HG02678 (cell line): ENCODE measurements at regions not wholly inside any gene's neighbourhood (a gene's known extent, or its start where the extent isn't known, plus 50 kb on each side); places are given as distances from the start of the nearest gene placed in this dataset.
A peak's percentile ranks its signal among the peaks of the same experiment; 100 is the strongest.

ENCODE experiments used
- ATAC-seq: cut with Tn5 transposase; IDR thresholded peaks from one replicate; pipeline ENCODE4 v1.9.1; 2021; ENCODE audit warnings: mild to moderate bottlenecking, moderate library complexity; ENCODE audit not compliant: unreplicated experiment

DNA sequence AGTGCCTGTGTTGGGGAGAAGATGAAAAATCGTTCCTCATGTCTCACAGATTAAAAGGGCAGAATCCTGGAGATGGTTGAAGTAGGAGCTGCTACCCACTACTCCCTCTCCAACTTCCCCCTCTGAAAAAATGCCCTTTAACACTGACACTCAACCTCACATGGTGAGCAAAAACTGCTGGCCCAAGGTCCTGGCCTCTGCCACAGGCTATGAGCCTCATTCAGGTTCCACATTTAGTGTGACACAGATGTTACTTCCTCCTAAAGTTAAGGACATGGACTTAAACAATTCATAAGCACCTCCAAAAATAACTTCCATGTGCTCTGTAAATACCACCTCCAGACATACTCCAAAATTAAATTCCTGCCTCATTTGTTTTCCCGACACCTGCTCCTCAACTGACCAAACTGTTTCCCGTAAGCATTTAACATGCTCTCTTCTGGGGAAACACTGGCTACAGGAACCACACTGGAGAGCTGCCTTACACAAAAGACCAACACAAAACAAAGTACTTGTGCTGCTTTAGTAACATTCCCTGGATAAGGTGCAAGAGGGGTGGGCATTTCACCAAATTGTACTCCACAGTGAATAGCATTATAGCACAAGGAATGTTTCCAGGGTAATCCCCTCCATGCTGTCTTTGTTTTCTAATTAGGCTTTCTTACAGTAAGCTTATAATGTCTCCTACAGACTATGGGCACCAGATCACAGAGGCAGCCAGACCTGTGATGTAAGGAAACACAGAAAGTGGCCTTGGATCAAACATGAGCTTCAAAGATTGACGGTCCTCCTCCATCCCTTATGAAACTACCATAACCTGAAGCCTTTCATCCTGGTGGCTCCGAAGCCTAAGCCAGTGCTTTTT lies 57.0 kb downstream of the PHLDA1 start:
- ATAC-seq, result no peak

- ATAC-seq, result no peak
Measured at GRCh38 chr12:75971253-75971652, 60.3 kb downstream of the PHLDA1 start.

DNA sequence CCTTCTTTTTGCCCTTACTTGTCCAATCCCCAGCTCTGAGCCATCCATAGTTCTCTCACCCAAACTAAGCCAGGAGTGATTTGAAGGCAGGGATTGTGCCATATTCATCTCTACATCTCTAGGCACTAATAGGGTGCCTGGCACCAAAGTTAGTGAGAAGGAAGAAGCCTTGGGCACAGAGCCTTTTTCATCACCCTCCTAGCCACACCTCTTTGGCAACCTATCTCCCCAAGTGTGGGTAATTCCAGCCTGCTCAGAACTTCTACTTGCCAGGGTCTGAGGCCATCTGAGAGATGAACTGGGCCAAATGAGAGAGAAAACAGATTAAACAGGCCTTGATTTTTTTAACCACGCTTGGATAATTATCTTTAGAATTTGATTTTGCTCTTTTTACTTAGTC lies 61.3 kb downstream of the PHLDA1 start:
- ATAC-seq, result no peak

DNA sequence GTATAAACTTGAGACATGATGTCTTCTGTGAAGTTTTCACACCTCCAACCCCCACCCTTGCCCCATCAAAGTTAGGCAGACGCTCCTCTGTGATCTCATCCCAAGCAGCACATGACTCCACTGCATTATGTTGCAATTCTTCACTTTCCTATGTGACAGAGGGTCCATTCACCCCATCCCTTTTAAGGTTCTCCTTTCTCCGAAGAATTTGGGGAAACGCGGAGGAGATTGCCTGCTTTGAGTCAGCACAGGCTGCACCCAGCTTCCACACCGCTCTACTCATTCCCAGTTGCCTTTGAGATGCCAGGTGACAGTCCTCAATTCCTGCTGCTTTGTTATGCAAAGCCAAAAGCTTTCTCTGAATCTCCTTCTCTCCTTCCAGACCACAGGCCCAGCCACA lies 61.8 kb downstream of the PHLDA1 start:
- no peak for ATAC-seq

DNA sequence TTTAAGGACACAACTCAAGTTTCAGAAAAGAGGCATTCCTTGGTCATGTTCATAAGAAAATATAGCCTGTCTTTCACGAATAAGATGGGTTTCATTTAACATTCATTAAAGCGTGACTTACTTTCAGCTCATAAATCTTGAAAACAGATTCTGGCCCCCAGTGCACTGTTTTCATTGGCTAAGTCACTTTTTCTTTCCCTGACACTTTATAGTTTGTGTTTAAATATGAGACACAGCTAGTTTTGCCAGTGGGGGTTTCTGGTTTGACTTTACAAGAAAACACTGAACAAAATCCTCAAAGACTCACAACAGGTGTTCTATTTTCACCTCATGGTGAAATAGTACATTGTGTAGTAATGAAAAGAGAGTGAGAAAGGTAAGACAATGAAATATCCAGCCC lies 65.9 kb downstream of the PHLDA1 start:
- no peak for ATAC-seq

GRCh38 chr12:75964150-75964549 lies 67.4 kb downstream of the PHLDA1 start:
- no peak for ATAC-seq

GRCh38 chr12:75961878-75962277 lies 69.7 kb downstream of the PHLDA1 start:
- ATAC-seq, result no peak

DNA sequence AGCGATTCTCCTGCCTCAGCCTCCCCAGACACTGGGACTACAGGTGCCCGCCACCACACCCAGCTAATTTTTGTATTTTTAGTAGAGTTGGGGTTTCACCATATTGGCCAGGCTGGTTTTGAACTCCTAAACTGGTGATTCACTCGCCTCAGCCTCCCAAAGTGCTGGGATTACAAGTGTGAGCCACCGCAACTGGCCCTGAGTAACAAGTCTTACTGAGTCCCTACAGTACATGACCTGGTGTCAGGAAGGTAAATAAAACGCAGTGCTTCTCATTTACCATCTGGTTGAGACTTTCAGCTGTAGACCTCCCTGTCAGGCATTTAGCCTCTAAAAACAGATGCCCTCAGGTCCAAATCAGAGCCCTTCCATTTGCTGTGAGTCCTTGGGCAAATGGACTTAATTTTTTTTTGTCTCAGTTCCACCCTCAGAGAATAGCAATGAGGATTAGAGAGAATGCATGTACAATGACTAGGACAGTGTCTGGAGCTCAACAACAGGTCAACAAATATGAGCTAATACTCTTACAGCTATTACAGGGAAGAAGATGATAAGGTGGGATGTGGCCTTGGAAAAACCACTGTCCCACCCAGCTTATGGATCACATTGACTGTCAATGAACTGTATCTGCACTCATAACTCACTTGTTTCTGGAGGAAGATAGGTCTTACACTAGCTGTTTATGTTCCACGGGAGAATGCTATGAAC lies 70.5 kb downstream of the PHLDA1 start:
- ATAC-seq, result no peak

GRCh38 chr12:75960086-75960910 lies 71.3 kb downstream of the PHLDA1 start:
- peak; percentile 74 for ATAC-seq

GRCh38 chr12:75959506-75959905 lies 72.1 kb downstream of the PHLDA1 start:
- ATAC-seq, result no peak

DNA sequence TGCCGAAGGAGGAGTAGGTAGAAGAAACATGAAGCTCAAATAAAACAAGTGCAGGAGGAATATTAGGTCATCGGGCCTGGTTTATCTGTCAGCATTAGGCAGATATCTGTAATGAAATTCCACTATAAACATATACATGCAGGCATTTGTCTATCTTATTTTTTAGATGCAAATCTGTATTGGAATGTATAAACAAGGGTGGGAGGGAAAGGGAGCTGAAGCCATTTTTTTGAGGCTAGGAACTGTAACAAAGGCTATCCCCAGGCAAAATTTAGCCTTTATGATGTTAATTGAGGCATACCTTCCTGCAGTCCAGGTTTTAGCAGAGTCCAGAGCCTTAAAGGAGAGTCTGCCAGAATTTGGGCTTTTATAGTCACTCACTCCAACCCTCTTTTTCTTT lies 72.5 kb downstream of the PHLDA1 start:
- no peak for ATAC-seq

- ATAC-seq, result no peak
Measured at GRCh38 chr12:75955251-75955650, 76.3 kb downstream of the PHLDA1 start.

- ATAC-seq, result no peak
Measured at GRCh38 chr12:75954749-75955148, 76.8 kb downstream of the PHLDA1 start.

DNA sequence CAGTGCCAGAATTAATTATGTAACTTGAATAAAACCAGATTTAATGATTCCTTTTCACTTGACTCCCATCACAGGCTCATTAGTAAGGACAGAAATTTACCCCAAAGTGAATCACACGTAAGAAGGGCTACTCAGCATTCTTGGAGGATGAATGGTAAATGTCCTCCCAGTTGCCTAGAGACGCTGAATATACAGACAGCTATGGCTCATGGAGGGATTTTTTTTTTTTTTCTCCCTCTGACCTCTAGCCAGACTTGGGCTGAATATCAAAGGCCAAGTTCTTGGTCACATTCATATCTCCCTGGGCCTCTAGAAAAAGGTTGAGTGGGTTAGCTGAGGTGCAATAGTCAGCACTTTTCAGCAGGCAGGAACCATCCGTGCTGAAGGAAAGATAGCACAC lies 77.5 kb downstream of the PHLDA1 start:
- no peak for ATAC-seq

DNA sequence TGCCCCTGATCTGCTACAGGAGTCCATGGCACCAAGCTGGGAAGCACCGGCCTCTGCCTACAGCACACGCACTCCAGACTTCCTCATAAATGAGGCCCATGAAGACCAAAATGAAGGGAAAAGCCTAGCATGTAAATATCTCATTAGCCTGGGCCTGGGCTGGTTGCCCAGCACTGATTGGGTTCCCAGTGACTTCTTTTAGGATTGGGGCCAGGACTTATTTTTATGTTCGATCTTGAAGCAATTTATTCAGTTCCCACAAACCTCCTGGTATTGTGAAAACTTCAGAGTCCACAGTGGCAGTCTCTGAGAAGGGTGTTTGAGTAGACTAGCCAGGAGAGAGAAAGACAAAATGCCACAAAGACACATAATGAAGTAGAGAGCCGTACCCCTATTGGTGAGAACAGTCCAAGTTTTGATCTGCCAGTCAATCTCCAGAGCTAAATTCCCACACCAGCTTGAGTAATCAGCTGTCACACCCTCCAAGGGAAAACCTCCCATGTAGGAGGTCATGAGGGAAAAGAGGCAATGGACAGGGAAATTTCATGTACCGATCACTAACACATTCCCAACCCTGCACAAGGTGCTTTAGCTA lies 78.2 kb downstream of the PHLDA1 start:
- ATAC-seq, result no peak

DNA sequence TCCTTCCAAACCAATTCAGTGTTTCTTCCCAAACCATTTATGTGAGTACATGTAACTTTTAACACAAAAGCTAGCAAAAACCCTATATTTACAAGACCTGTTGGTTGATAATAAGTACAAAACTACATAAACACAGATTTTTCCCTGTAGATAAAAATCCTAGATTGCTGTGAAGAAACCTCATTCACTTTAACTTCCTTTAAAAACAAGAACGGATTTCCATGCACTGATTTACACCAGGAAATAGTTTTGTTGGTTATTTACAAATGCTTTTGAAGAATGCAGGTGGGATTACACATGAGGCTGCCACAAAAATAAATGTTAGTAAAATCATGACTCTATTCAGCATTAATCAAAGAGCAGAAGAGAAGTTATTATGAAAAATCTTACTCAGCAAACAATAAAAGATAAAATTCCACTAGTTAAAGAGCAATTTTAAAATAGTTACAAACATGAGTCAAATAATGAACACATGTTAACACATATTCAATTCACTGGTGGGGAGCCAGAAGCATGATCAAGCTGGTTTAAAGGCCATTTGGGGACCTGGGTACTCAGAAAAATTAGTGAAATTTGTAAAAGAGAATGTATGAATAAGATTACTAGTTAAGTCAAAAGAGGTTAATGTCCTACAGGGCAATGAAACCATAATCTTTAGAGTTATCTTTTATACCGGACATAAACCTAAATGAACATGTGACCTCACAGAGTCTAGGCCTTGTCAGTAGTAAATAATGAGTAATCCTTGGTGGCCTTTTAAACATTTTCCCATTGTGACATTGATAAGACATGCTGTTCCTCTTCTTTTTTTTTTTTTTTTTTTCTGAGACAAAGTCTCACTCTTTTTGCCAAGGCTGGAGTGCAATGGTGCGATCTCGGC lies 79.9 kb downstream of the PHLDA1 start:
- no peak for ATAC-seq

DNA sequence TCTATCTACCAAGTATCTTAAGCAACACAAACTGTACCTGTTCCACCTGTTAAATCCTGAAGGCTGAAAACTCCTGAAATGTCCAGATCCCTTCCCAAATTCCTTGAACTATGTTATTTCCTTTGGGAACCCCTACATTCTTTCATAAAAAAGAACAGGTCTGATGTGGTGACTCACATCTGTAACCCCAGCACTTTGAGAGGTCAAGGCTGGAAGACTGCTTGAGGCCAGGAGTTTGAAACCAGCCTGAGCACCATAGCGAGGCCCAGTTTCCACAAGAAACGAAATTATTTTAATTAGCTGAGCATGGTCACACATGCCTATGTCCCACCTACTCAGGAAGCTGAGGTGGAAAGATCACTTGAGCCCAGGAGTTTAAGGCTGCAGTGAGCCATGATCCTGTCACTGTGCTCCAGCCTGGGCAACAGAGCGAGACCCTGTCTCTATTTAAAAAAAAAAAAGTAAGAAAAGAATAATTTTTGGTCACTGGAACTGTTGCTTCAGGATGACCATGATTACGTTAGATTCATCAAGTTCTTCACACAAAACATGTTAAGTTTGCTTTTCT lies 84.3 kb downstream of the PHLDA1 start:
- ATAC-seq, result no peak

DNA sequence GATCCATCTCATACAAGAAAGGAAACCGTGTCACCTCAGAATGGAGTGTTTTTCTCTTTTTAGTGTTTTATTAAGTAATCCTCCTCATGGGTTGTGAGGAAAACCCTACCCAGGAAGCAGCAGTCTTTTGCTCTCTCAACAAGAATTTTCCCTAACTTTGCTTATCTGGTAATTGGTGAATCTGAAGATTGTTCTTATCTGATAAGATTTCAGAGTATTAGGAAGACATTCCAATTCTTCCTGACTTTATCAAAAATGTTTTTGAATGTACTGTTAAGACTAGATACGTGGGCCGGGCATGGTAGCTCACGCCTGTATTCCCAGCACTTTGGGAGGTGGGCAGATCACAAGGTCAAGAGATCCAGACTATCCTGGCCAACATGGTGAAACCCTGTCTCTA lies 86.0 kb downstream of the PHLDA1 start:
- ATAC-seq, result no peak

- ATAC-seq, result no peak
Measured at GRCh38 chr12:75944905-75945432, 86.6 kb downstream of the PHLDA1 start.
